Suprapubic skin (tissue), 4 donors: ENCODE measurements at regions not wholly inside any gene's neighbourhood (a gene's known extent, or its start where the extent isn't known, plus 50 kb on each side); places are given as distances from the start of the nearest gene placed in this dataset.

ENCODE experiments used
- DNase-seq, 2 donors: peaks; one replicate each; pipeline ENCODE4 v3.0.0-alpha.2; 2019; ENCODE audit warnings: low spot score in 2 of 2
- H3K27ac ChIP-seq: fragments of 200-600 bp; sonication (generic); one replicate; pipeline ENCODE4 v1.5.1; 2019
- H3K27me3 ChIP-seq: fragments of 200-600 bp; sonication (generic); one replicate; pipeline ENCODE4 v1.5.1; 2019
- H3K36me3 ChIP-seq: fragments of 200-600 bp; sonication (generic); one replicate; pipeline ENCODE4 v1.5.1; 2019
- H3K4me1 ChIP-seq: fragments of 200-600 bp; sonication (generic); one replicate; pipeline ENCODE4 v1.5.1; 2019
- H3K4me3 ChIP-seq: fragments of 200-600 bp; sonication (generic); one replicate; pipeline ENCODE4 v1.5.1; 2019; ENCODE audit warnings: mild to moderate bottlenecking
- H3K9me3 ChIP-seq: fragments of 200-600 bp; sonication (generic); one replicate; pipeline ENCODE4 v1.5.1; 2019
- CTCF ChIP-seq, 2 donors: fragments of 200-600 bp in 1 of 2; fragments of 450-650 bp in 1 of 2; sonication (generic) in 1 of 2; IDR thresholded peaks; one replicate each; pipeline ENCODE4 v1.5.1; 2016 to 2019; ENCODE audit warnings: antibody characterized with exemption in 2 of 2, mild to moderate bottlenecking in 1 of 2, moderate library complexity in 1 of 2
- EP300 ChIP-seq: sonication (generic); formaldehyde crosslinking; IDR thresholded peaks from one replicate; pipeline ENCODE4 v1.6.1; 2017; ENCODE audit warnings: antibody characterized with exemption
- POLR2A ChIP-seq, 2 donors: fragments of 450-650 bp; IDR thresholded peaks; one replicate each; pipeline ENCODE4 v1.6.1; 2017; ENCODE audit warnings: antibody characterized with exemption in 2 of 2, mild to moderate bottlenecking in 2 of 2, moderate library complexity in 2 of 2
- POLR2AphosphoS5 ChIP-seq, 3 donors: sonication (generic); formaldehyde crosslinking; IDR thresholded peaks; one replicate each; pipeline ENCODE4 v1.6.1; 2017; ENCODE audit warnings: antibody characterized with exemption in 3 of 3
- WGBS: methylation state at CpG from one replicate; pipeline ENCODE4 v1.1.5; 2018; 5-methylcytosine and 5-hydroxymethylcytosine counted together

DNA sequence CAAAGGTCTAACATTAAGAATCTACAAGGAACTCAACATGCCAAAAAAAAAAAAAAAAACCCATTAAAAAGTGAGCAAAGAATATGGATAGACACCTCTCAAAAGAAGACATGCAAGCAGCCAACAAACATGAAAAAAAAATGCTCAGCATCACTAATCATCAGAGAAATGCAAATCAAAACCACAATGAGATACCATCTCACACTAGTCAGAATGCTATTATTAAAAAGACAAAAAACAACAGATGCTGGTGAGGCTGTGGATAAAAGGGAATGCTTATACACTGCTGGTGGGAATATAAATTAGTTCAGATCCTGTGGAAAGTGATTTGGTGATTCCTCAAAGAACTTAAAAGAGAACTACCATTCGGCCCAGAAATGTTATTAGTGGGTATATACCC lies 257.7 kb upstream of the PLET1 start:
- Histone ChIP-seq H3K27me3 (no peaks in the 10 kb centered on the region), H3K36me3 (no peaks in the 10 kb centered on the region), H3K4me1 (peaks cover 3% of the 10 kb centered on the region), H3K4me3 (no peak overlapping the region), H3K9me3 (no peaks in the 10 kb centered on the region), H3K27ac (no peak overlapping the region)
- DNase-seq = no peak
- TF ChIP-seq EP300 (no peak), POLR2A (IDR thresholded peaks at IDR 0.05) (no peak), CTCF (IDR thresholded peaks at IDR 0.05) (no peak), POLR2AphosphoS5 (IDR thresholded peaks at IDR 0.05) (no peak)
- 85% methylated on average over 1 of the region's 1 CpG for WGBS

- H3K4me3 ChIP-seq = no peak overlapping the region
- no peak for DNase-seq
- WGBS = 70% methylated on average over 5 of the region's 5 CpGs
- no peak overlapping the region for H3K27ac ChIP-seq
- H3K4me1 ChIP-seq = peaks cover 15% of the 10 kb centered on the region
- no peak for TF ChIP-seq EP300
- TF ChIP-seq POLR2A (IDR thresholded peaks at IDR 0.05) = no peak
- no peaks in the 10 kb centered on the region for H3K9me3 ChIP-seq
- H3K36me3 ChIP-seq = no peaks in the 10 kb centered on the region
- H3K27me3 ChIP-seq = no peaks in the 10 kb centered on the region
Observed at GRCh38 chr11:112519751-112520150, 259.1 kb upstream of the PLET1 start.

- Histone ChIP-seq H3K27ac (no peak overlapping the region), H3K4me1 (peaks cover 21% of the 10 kb centered on the region), H3K9me3 (no peaks in the 10 kb centered on the region), H3K4me3 (no peak overlapping the region), H3K27me3 (no peaks in the 10 kb centered on the region), H3K36me3 (no peaks in the 10 kb centered on the region)
- 65% methylated on average over 2 of the region's 2 CpGs for WGBS
- no peak for DNase-seq
- no peak for TF ChIP-seq POLR2A (IDR thresholded peaks at IDR 0.05)
Observed at GRCh38 chr11:112520354-112520753, 259.7 kb upstream of the PLET1 start.

GRCh38 chr11:112522536-112522935 lies 261.9 kb upstream of the PLET1 start:
- H3K4me1 ChIP-seq = peaks cover 26% of the 10 kb centered on the region
- WGBS = 87% methylated on average over 1 of the region's 1 CpG
- DNase-seq = no peak
- no peaks in the 10 kb centered on the region for H3K9me3 ChIP-seq
- H3K36me3 ChIP-seq = no peaks in the 10 kb centered on the region
- no peaks in the 10 kb centered on the region for H3K27me3 ChIP-seq
- no peak overlapping the region for H3K27ac ChIP-seq
- no peak overlapping the region for H3K4me3 ChIP-seq
- TF ChIP-seq CTCF (IDR thresholded peaks at IDR 0.05) (no peak), POLR2AphosphoS5 (IDR thresholded peaks at IDR 0.05) (no peak), EP300 (no peak), POLR2A (IDR thresholded peaks at IDR 0.05) (no peak)

DNA sequence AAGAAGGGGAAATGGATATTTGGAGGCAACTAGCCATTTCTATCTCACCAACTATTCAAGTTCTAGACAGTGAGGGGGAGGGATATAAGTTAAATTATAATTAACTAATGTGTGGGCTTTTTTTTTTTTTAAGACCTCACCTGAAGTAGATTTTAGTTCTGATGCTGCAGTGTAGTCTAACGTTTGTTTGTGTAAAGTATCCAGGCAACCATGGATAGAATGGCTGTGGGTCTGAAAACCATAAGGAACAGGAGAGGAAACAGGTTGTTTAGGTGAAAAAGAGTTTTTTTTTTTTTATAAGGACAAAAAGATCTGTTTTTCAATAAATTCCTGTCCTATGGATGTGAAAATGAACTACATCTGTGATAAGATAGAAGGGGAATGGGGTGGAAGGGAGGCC lies 262.4 kb upstream of the PLET1 start:
- Histone ChIP-seq H3K36me3 (no peaks in the 10 kb centered on the region), H3K27me3 (no peaks in the 10 kb centered on the region), H3K4me1 (peaks cover 26% of the 10 kb centered on the region), H3K27ac (no peak overlapping the region), H3K4me3 (no peak overlapping the region), H3K9me3 (no peaks in the 10 kb centered on the region)
- TF ChIP-seq POLR2A (IDR thresholded peaks at IDR 0.05) = no peak
- no peak for TF ChIP-seq CTCF (IDR thresholded peaks at IDR 0.05)
- no peak for TF ChIP-seq POLR2AphosphoS5 (IDR thresholded peaks at IDR 0.05)
- TF ChIP-seq EP300 = no peak
- 17% methylated on average over 1 of the region's 1 CpG for WGBS
- DNase-seq = no peak

DNA sequence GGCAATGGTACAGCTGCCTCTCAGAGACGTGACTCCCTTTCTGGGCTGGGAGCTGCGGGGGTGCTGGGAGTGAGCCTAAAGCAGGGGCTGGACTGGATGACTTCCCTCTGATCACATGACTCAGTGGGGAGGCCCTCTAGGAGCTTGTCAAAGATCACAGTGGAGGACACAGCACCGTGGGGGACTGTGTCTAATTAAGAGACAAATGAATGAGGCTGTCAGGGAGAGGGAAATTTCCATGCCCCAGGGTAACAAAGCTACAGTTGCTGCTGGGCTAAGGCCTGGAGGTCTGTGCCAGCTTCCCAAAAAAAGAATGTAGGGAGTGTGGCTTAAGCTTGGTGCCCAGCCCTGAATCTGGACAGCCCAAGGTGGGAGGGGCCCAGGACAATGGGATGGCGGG lies 262.8 kb upstream of the PLET1 start:
- Histone ChIP-seq H3K4me1 (peaks cover 26% of the 10 kb centered on the region), H3K9me3 (no peaks in the 10 kb centered on the region), H3K4me3 (no peak overlapping the region), H3K36me3 (no peaks in the 10 kb centered on the region), H3K27ac (no peak overlapping the region), H3K27me3 (peaks cover 3% of the 10 kb centered on the region)
- WGBS = 27% methylated on average over 4 of the region's 4 CpGs
- no peak for DNase-seq
- TF ChIP-seq EP300 (no peak), POLR2A (IDR thresholded peaks at IDR 0.05) (no peak), CTCF (IDR thresholded peaks at IDR 0.05) (no peak), POLR2AphosphoS5 (IDR thresholded peaks at IDR 0.05) (no peak)
